ENCODE measurements at regions not wholly inside any gene's neighbourhood (a gene's known extent, or its start where the extent isn't known, plus 50 kb on each side); places are given as distances from the start of the nearest gene placed in this dataset.
A peak's percentile ranks its signal among the peaks of the same experiment; 100 is the strongest.
"Not testable (repeated sequence)": the region's sequence is repeated elsewhere in the genome, so short reads cannot be mapped to it uniquely, and the experiment has no call there.

DNA sequence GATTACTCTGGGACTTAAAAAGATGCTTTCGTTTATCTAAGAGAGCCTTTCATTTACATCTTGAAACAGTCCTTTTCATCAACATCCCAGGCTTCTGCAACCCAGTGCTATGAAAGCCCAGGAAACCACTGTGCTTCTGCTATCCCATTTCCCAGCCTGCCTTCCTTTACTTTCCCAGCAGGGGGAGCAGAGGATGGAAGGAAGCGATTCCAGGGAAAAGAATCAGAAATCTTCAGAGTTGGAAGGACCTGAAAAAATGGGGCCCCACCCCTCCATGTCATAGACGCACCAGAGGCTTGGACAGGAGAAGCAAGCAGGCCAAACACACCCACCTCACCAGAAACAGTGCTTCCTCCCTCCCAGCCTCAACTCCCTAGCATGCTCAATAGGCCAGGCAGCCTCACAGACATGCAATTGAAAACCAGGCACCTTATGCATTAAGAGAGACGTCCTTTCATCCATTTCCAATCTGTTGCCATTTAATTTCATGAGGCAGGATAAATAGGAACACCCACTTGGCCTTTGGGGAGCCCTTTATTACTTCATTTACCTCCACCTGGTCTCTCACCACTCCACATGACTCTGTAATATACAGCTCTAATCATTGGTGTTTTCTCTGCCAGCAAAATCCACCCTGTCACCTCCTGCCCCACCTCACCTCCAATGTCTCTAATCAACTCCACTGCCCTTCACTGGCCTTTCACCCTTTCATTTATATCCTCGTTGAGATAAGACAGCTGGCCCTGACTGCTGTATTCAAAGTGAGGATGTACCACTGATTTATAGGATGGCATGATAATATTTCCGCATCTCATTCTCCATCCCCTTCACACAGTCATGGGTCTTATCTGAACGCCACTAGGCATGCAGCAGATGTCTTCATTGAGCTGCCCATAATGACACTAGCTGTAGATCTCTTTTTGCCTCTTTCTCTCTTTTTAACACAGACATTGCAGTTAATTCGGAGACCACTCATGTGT, 583.9 kb downstream of the NTRK3 start:
- DNase-seq (ENCODE audit: low spot score) = peak; percentile 7

DNA sequence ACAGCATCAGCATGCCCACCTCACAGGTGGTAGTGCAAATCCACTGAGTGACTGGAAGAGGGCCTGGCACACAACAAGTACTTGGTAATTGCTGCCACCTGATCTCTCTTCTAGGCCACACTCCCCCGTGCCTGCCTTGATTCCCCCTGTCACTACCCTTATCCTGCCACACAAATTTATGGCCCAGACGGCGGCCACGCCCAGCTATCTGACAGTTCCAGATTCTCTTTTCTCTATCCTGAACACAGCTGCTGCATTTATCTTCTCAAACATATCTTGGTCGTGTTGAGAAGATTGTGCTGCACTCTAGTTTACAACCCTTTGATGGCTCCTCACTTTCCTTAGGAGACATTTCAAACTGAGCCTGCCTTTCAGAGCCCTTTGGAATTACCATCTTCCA, 585.2 kb downstream of the NTRK3 start:
- no peak for DNase-seq (ENCODE audit: low spot score)

DNA sequence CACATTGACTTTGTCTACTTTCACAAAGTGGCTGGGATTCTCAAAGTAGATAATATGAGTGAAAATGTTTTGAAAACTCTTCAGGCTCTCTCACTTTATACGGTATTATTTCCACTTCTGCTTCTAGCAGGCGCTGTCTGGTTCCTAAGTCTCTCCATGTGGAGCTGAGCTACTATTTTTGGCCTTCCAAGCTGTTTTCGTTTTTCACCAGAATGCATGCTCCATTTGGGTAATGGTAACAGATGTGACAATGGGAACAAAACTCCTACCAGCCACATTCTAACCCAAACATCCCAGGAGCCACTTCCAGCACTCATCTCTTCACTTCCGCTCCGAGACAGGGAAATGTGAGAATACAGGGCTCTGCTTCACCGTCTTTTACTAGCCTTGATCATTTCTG, 586.7 kb downstream of the NTRK3 start:
- no peak for DNase-seq (ENCODE audit: low spot score)

DNA sequence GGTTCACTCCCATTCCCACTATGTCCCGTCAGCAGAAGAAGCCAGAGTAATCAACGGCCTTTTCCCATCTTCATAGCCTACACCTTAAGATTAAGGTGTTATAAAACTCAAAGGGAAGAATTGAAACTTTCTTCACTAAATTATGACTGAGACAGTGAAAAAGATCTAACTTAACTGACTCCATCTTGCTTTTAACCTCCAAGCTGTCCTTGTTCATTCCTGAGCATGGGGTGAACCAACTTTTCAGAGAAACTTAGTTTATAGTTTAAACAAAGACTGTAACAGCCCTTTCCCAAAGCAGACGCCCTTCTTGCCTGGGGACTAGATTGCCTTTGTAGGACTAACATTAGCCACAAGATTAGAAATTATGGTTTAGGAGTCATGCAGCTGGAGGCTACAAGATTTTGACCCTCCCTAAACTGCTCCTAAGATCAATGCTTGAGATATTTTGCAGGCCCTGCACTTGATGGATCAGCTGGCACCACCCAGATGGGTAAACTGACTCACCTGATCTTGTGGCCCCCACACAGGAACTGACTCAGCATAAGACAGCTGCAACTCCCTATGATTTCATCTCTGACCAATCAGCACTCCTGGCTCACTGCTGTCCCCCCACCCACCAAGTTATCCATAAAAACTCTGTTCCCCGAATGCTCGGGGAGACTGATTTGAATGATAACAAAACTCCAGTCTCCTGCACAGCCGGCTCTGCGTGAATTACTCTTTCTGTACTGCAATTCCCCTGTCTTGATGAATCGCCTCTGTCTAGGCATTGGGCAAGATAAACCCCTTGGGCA, 587.6 kb downstream of the NTRK3 start:
- DNase-seq (ENCODE audit: low spot score) = not testable (repeated sequence)

DNA sequence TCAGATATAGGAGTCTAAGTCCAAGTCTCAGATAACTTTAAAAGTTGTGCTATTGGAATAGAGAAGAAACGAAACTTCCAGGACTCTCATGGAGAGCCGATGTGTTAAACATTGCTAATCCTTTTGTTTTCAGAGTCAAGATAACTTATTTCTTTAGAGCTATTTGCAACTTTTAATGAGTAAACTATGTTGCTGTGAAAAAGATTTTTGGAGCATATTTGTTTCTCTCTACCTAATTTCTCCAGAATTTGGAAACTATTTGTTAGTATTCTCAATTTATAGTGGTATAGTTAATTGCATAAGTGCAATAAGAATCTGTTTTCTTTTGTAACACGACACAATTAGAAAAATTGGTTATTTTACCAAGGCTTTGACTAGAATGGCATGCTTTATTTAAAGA, 588.9 kb downstream of the NTRK3 start:
- DNase-seq (ENCODE audit: low spot score) = no peak

DNA sequence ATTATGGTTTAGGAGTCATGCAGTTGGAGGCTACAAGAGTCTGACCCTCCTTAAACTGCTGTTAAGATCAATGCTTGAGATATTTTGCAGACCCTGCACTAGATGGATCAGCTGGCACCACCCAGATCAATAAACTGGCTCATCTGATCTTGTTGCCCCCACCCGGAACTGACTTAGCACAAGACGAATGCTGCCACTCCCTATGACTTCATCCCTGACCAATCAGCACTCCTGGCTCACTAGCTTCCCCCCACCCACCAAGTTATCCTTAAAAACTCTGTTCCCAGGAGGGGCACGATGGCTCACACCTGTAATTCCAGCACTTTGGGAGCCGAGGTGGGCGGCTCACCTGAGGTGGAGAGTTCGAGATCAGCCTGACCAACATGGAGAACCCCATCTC, 594.0 kb downstream of the NTRK3 start:
- DNase-seq (ENCODE audit: low spot score) = no peak

DNA sequence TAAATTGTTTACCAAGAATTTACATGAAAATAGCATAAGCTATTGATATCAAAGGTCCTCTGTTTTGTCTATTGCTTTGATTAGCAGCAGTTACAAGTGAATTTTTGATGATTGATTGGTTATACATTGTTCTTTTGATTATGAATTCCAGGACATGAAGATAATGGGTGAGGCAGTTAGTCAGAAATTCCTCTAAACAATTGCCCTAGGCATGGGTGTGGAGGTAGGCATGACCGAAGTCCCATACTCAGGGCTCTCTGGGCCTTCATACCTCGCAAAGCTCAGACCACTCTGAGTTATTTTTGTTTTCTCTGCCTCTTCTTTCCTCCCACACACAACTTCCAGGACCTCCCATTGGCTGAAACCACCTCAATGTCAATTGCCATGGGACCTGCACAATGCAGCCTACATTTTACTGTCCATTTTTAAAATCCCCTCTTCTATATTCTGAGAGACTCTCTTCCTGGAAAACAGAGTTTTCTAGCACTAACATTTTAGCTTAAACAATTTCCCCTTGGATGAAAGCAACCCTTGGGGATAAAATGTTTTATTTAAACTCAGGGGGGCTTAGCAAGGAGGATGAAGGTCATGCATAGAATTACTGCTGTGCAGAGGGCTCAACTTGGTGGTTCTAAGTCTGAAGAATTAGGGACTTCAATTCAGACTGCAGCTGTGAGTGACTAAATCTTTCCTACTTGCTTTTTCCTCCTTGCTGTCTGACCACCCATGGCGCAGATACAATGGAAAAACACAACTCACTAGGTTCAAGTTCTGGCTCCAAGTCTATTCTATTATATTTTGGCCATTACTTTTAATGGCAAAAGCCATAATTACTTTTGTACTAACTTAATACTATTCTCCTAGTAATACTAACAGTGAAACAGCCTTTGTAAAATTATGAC, 594.8 kb downstream of the NTRK3 start:
- no peak for DNase-seq (ENCODE audit: low spot score)

DNA sequence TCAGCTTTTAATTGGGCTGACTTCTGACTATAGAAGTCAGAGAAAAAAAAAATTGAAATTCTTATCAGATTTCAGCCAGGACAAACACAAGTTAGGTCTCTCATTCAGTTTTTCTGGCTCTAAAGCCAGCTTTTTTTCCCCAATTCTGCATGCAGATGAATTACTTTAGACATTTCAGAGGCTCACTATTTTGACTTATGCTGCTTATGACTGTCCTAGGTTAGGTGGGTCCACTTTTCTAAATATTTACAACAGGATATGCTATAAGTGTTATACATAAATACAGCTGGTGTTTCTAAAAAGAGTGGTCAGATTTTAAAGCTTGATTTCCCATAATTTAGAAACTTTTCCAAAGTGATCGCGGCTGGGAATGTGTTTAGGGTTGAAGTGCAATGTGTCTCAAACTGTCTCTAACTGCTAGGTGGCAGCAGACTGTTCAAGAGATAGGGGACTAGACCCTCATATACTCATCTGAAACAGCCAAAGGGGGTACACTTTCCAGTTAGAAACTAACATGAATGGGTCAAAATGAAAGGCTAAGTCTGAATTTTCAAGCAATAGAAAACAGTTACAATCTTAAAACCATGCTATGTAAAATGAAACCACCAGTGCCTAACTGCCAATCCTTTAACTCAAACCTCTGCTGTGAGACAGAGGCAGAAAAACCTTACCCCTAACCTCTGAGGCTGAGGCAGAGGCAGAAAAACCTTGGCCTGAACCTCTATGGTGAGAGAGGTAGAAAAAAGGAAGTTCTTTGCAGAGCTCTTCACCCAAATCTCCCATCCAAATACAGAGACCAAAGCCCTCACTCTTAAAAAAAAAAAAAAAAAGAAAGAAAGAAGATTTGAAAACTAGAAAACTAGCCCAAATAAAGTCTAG, 596.0 kb downstream of the NTRK3 start:
- DNase-seq (ENCODE audit: low spot score) = no peak

DNA sequence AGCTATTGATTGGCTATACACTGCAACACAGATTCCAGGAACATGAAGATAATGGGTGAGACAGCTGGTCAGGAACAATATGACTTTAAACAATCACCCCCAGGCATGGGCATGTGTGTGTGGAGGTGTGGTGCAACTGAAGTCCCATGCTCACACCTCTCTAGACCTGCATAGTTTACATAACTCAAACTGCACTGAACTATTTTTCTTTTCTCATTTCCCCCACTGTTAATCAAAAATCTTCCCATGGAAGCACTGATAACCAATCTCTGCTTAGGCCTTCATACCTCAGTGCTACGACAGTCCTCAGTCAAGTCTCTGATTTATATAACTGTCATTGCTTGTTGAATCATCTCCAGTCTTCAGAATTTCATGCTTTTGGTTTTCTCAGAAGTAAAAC, 600.2 kb downstream of the NTRK3 start:
- no peak for DNase-seq (ENCODE audit: low spot score)

DNA sequence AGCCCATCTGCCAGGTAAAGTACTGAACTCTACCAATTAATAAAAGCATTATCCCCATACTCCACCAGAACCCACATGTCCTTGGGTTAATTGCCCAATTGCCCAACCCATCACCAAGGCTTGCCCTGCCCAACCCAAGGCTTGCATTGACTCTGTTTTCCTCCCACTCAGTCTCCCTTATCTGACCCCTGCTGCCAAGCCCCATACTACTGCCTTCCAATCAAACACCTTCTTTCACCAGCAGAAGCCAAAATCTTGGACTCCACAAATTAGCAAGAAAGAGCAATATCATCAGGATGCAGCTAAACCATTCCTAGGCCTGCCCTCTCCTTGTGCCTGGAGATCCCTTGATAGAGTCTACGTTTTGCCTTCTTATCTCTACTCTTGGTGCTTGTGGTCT, 602.9 kb downstream of the NTRK3 start:
- DNase-seq (ENCODE audit: low spot score) = no peak

DNA sequence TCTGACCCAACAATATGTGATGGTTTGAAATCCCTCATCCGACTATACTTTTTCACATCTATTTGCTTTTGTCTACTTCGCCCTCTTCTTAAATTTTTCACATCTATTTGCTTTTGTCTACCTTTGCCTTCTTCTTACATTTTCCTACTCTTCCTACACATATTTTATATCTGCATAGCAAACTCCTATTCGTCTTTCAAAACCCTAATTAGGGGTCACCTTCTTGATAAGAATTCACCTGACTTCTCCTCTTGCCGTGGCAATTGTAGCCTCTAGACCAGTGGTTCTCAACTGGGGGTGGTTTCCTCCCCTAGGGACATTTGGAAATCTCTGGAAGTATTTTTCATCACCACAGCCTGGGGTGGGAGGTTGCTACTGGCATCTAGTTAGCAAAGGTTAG, 607.4 kb downstream of the NTRK3 start:
- DNase-seq (ENCODE audit: low spot score) = no peak

DNA sequence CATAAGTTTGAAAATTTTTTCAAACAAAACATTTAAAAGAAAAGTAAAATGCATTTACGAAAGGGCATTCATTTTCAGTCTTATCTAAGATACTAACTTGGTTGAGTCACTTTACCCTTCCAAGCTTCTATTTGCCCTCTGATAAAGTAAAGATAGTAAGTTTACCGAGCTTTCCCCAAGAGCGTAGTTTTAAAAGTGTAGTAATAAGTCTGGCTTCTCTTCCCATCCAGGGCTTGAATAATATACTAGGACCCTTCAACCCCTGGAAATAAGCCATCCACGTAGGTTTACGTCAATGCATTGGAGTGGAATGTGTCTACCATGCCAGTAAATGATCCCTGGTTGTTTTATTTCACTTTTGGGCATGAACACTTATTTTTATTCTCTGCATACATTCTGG, 608.3 kb downstream of the NTRK3 start:
- no peak for DNase-seq (ENCODE audit: low spot score)

DNA sequence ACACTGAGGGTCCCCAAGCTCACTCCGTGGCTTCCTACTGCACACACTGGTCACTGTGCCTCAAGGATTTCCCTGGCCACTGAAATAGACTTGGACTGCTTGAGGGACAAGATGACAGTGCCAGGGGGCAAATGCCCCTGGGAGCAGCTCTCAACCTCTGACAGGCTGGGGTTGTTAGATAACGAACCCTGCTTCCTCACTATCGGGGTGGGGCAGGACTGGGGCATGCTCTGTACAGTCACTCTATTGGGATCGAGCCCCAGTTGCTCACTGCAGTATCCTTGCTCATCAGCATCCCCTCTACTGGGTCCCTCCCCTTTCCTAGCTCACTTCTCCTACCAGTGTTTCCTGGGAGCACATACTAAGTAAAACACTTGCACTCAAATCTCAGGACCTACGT, 610.8 kb downstream of the NTRK3 start:
- DNase-seq (ENCODE audit: low spot score) = no peak

DNA sequence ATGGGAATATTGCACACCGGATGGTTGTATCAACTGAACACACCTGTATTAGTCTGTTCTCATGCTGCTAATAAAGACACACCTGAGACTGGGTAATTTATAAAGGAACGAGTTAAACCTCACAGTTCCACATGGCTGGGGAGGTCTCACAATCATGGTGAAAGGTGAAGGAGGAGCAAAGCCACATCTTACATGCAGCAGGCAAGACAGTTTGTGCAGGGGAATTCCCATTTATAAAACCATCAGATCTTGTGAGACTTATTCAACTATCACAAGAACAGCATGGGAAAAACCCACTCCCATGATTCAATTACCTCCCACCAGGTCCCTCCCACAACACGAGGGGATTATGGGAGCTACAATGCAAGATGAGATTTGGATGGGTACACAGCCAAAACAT, 613.5 kb downstream of the NTRK3 start:
- not testable (repeated sequence) for DNase-seq (ENCODE audit: low spot score)

DNA sequence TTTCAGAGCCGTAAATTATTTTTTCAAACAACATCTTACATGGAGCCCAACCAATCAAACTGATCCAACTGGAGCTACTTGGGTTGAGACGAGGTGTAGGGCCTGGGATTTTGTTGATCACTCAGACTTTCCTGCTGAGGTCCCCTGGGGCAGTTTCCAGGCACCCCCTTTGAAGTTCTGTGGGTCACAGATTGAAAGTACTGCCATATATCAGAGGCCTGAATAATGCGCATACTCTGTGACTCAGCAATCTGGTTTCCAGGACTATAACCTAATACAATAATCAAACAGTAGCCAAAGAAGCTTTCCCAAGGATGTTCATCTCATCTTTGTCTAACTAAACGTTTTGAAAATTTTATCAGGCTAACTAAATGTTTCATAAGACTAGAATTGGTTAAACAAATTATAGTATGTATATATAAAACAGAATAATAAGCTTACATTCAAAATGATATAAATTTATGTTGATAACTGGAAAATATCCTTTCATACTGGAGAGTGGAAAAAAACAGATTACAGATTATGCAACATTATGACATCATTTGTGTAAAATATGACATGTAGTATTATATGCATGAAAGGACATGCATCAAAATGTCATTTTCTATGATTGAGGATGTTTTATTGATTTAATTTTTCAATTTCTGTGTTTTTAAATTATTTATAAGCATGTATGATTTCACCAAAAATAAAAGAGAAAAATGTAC, 617.1 kb downstream of the NTRK3 start:
- no peak for DNase-seq (ENCODE audit: low spot score)

DNA sequence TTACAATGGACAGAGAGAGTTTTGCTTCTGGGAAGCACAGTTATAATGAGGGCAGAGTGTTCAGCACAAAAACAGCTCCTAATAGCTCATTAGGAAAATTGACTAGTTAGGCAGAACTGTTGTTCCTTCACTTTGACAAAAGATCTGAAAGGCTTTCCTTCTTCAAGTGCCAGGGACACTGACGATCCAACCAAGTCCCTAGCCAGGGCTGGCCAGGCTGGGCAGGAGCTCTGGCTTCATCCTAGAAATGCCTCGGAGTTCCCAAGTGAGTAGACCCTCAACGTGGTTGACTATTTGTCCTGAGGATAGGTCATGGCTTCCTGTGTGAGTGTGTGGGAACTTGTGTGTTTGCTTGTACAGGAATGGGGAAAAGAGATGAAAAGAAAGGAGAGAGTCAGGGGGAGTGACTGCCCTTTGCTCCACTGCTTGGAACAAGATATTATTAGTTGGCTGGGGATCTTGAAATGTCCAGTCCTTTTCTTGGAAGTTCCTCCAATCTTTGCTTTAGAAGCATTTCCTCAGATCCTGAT, 617.9 kb downstream of the NTRK3 start:
- no peak for DNase-seq (ENCODE audit: low spot score)

DNA sequence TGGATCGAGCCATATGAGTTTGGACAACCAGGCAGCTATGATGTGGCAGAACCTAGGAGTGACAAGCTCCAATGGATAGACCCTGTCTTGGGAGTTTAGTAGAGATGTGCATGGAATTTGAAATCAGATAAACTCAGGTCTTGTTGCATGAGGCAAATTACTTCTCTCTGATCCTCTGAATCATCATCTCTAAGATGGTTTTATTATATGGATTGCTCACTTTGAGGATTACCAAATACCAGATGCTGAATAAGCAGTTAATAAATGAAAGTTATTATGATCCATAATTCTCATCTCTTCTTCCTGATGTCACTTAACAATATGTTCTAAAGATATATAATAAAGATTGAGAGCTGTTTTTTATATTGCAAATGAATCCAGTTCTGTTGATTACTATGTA, 622.2 kb downstream of the NTRK3 start:
- DNase-seq (ENCODE audit: low spot score) = no peak

DNA sequence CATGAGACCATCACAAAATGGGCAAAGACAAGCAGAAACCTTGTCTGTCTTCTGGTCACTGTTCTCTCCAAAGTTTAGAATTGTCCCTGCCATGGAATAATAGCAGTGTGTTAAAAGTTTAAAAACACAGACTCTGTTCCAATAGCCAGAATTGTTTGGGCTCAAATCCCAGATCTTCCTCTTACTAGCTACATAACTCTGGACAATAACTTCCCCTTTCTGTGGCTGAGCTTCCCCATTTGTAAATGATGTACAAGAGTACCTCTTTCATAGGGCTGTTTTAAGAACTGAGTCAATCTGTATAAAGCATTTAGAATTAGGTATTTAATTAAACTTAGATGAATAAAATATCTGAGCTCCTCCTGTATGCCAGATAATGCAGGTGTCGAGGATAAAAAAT, 623.0 kb downstream of the NTRK3 start:
- no peak for DNase-seq (ENCODE audit: low spot score)

DNA sequence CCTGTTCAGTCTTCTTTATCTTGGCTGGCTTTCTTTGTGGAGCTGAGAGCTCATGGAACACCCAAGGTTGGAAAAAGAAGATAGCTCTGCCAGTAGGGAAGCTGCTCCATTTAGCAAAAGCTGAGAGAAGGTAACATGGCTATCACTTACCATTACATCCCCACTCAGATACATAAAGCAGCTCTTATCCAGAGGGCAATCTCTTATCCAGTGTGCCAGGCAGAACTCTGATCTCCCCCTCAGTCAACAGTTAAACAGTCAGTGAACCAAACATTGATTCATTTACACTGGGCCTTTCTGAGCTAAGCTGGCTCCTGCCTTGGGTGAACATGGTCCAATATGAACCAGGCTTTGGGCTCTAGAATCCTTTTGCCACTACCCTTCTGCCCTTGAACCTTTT, 624.2 kb downstream of the NTRK3 start:
- DNase-seq (ENCODE audit: low spot score) = no peak

DNA sequence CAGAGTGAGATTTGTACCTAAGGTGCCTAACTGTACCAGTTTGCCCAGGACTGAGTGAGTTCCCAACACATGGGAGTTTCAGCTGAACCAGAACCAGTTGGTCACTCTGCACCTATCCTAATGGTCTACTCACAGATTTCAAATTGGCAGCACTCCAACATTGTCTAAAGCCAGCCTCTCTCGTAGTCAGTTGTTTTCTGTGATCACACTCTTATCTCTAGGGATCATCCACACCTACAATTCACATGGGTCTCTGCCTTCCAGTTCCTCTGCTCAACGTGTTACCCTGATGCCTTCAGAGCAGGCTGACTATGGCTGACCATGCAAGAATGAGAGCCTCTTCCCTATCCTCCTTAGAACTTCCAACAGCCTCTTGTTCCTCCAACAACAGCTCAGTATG, 624.8 kb downstream of the NTRK3 start:
- no peak for DNase-seq (ENCODE audit: low spot score)

Data from HuH-7 (cell line).